Esophagus squamous epithelium (tissue), 4 donors: ENCODE measurements at regions not wholly inside any gene's neighbourhood (a gene's known extent, or its start where the extent isn't known, plus 50 kb on each side); places are given as distances from the start of the nearest gene placed in this dataset.

Experiments used
- CTCF ChIP-seq, 6 experiments: fragments of 450-650 bp in 4 of 6; fragments of 200-600 bp in 2 of 6; sonication (generic) in 2 of 6; IDR thresholded peaks; one replicate each; pipeline ENCODE4 v1.5.1; 2016 to 2019; ENCODE audit warnings: antibody characterized with exemption in 6 of 6, mild to moderate bottlenecking in 4 of 6, moderate library complexity in 4 of 6
- POLR2A ChIP-seq, 4 donors: fragments of 450-650 bp; IDR thresholded peaks; one replicate each; pipeline ENCODE4 v1.6.1; 2017; ENCODE audit warnings: antibody characterized with exemption in 4 of 4, mild to moderate bottlenecking in 4 of 4, moderate library complexity in 3 of 4

GRCh38 chr3:54034971-54035370 lies 87.4 kb upstream of the CACNA2D3 start:
- TF ChIP-seq CTCF (IDR thresholded peaks at IDR 0.05) (no peak), POLR2A (IDR thresholded peaks at IDR 0.05) (no peak)
